ENCODE measurements at regions not wholly inside any gene's neighbourhood (a gene's known extent, or its start where the extent isn't known, plus 50 kb on each side); places are given as distances from the start of the nearest gene placed in this dataset.

DNA sequence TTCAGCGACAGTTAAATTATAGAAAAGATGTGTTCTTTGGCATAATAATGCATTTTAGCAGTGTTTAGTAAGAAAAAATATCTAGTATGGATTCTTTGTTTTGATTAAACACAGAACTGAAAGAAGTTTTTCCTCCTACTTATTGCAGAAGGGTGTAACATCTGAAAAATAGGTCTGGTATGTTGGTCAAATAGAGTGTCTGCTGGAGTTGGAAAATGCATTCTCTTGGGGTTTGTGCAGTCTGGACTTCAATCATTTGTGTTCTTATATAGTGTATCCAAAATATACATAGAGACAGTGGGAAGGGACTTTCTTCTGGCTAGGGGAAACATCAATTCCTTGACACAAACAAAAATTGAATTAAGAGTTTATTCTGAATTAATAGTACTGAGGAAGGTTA lies 132.4 kb upstream of the MAN1A1 start:
- Histone ChIP-seq H3K79me2 (ENCODE audit: insufficient read depth, low read length) (no peaks in the 10 kb centered on the region), H3K27ac (ENCODE audit: low read depth in 1 of 2, low read length in 2 of 2) (no peak overlapping the region), H3K4me2 (replicated peaks; ENCODE audit: extremely low read depth, low read length, poor library complexity, severe bottlenecking) (no peak overlapping the region), H3K9ac (ENCODE audit: insufficient read depth, low read length, poor library complexity, severe bottlenecking) (no peak overlapping the region), H3K27me3 (ENCODE audit: control insufficient read depth in 2 of 2, insufficient read depth in 2 of 2, low read length in 2 of 2) (no peaks in the 10 kb centered on the region), H3K4me1 (ENCODE audit: control insufficient read depth in 1 of 2, insufficient read depth in 2 of 2, low read length in 2 of 2) (no peaks in the 10 kb centered on the region), H3K9me3 (replicated peaks in 1 of 2; ENCODE audit: control insufficient read depth in 1 of 2, insufficient read depth in 1 of 2, low read length in 2 of 2) (no peaks in the 10 kb centered on the region), H3K36me3 (replicated peaks in 1 of 2; ENCODE audit: control insufficient read depth in 1 of 2, insufficient read depth in 2 of 2, low read length in 2 of 2) (no peaks in the 10 kb centered on the region), H2AFZ (ENCODE audit: insufficient read depth, low read depth, low read length, poor library complexity, severe bottlenecking) (no peak overlapping the region), H4K20me1 (ENCODE audit: insufficient read depth, low read length) (no peaks in the 10 kb centered on the region), H3K4me3 (replicated peaks in 1 of 3; ENCODE audit: low read depth in 2 of 3, low read length in 3 of 3) (no peak overlapping the region)
- Mint-ChIP-seq H3K27ac (no peak overlapping the region), H3K9me3 (peaks cover 0 to 3% (median 0%) of the 10 kb centered on the region in 7 donors), H3K36me3 (no peaks in the 10 kb centered on the region), H3K27me3 (ENCODE audit: low read depth in 3 of 3) (no peaks in the 10 kb centered on the region), H3K4me1 (peaks cover 3% of the 10 kb centered on the region), H3K4me3 (no peak overlapping the region)
- intact Hi-C loops (cut with micrococcal nuclease): no loop called here
- WGBS (ENCODE audit: insufficient coverage): 100% methylated on average over 1 of the region's 1 CpG
- no peak for DNase-seq
- TF ChIP-seq, protein P1, sequence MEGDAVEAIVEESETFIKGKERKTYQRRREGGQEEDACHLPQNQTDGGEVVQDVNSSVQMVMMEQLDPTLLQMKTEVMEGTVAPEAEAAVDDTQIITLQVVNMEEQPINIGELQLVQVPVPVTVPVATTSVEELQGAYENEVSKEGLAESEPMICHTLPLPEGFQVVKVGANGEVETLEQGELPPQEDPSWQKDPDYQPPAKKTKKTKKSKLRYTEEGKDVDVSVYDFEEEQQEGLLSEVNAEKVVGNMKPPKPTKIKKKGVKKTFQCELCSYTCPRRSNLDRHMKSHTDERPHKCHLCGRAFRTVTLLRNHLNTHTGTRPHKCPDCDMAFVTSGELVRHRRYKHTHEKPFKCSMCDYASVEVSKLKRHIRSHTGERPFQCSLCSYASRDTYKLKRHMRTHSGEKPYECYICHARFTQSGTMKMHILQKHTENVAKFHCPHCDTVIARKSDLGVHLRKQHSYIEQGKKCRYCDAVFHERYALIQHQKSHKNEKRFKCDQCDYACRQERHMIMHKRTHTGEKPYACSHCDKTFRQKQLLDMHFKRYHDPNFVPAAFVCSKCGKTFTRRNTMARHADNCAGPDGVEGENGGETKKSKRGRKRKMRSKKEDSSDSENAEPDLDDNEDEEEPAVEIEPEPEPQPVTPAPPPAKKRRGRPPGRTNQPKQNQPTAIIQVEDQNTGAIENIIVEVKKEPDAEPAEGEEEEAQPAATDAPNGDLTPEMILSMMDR (IDR thresholded peaks at IDR 0.05): no peak

DNA sequence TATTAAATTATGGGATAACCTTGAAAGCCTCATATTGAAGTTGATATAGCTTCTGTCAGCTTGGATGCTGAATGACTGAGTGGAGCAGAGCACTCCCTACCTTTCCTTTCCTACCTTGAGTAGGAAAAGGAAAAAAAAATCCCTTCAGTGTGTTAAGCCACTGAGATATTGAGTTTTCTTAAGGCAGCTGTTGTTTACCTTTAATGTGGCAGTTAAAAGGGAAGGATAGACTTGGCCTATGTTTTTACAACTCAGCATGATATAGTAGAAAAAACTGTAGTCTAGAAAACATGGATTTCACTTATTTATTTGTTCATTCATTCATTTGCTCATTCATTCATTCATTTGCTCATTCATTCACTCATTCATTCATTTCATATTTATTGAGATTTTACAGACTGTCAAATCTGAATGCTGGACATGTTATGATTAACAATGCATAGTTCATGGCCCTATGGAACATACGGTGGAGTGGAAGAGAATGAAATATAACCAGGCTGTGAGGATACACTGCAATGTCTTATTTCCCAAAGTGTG lies 131.5 kb upstream of the MAN1A1 start:
- Histone ChIP-seq H2AFZ (ENCODE audit: insufficient read depth, low read depth, low read length, poor library complexity, severe bottlenecking) (no peak overlapping the region), H3K4me2 (replicated peaks; ENCODE audit: extremely low read depth, low read length, poor library complexity, severe bottlenecking) (no peak overlapping the region), H3K9me3 (replicated peaks in 1 of 2; ENCODE audit: control insufficient read depth in 1 of 2, insufficient read depth in 1 of 2, low read length in 2 of 2) (no peaks in the 10 kb centered on the region), H3K27ac (ENCODE audit: low read depth in 1 of 2, low read length in 2 of 2) (no peak overlapping the region), H3K4me3 (replicated peaks in 1 of 3; ENCODE audit: low read depth in 2 of 3, low read length in 3 of 3) (no peak overlapping the region), H3K79me2 (ENCODE audit: insufficient read depth, low read length) (no peaks in the 10 kb centered on the region), H3K27me3 (ENCODE audit: control insufficient read depth in 2 of 2, insufficient read depth in 2 of 2, low read length in 2 of 2) (no peaks in the 10 kb centered on the region), H3K4me1 (ENCODE audit: control insufficient read depth in 1 of 2, insufficient read depth in 2 of 2, low read length in 2 of 2) (no peaks in the 10 kb centered on the region), H3K36me3 (replicated peaks in 1 of 2; ENCODE audit: control insufficient read depth in 1 of 2, insufficient read depth in 2 of 2, low read length in 2 of 2) (no peaks in the 10 kb centered on the region), H4K20me1 (ENCODE audit: insufficient read depth, low read length) (no peaks in the 10 kb centered on the region), H3K9ac (ENCODE audit: insufficient read depth, low read length, poor library complexity, severe bottlenecking) (no peak overlapping the region)
- intact Hi-C loops (cut with micrococcal nuclease): no loop called here
- TF ChIP-seq, protein P1 (IDR thresholded peaks at IDR 0.05): no peak
- WGBS (ENCODE audit: insufficient coverage): 100% methylated on average over 1 of the region's 1 CpG
- no peak for DNase-seq
- peaks cover 0 to 1% (median 0%) of the 10 kb centered on the region in 3 donors for H3K27me3 Mint-ChIP-seq (ENCODE audit: low read depth in 3 of 3)
- no peaks in the 10 kb centered on the region for H3K36me3 Mint-ChIP-seq
- peaks cover 11% of the 10 kb centered on the region for H3K4me1 Mint-ChIP-seq
- no peak overlapping the region for H3K27ac Mint-ChIP-seq
- H3K9me3 Mint-ChIP-seq: peaks cover 0 to 1% (median 0%) of the 10 kb centered on the region in 7 donors
- no peak overlapping the region for H3K4me3 Mint-ChIP-seq
